ENCODE measurements at regions not wholly inside any gene's neighbourhood (a gene's known extent, or its start where the extent isn't known, plus 50 kb on each side); places are given as distances from the start of the nearest gene placed in this dataset.

DNA sequence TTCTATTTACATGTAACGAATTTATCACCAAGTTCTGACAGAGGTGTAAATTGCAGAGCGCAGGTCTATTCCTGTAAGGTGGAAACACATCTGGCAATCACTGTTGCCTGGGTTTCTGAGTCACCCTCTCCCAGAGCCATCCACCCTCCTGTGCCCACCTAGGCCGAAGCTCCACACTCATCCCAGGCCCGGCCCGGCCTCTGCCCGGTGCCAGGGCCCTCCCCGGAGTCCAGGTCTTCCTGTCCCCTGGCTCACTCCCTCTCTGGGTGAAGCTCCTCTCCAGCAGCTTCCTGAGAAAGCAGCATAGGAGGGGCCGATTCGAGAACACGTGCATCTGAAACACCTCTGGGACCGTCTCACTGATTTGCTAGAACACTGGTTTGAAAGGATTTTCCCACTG is 308.2 kb downstream of the SHANK2 start:
- H3K4me3 ChIP-seq (ENCODE audit: low read depth, low read length): no peak overlapping the region
- TF ChIP-seq, protein P1, sequence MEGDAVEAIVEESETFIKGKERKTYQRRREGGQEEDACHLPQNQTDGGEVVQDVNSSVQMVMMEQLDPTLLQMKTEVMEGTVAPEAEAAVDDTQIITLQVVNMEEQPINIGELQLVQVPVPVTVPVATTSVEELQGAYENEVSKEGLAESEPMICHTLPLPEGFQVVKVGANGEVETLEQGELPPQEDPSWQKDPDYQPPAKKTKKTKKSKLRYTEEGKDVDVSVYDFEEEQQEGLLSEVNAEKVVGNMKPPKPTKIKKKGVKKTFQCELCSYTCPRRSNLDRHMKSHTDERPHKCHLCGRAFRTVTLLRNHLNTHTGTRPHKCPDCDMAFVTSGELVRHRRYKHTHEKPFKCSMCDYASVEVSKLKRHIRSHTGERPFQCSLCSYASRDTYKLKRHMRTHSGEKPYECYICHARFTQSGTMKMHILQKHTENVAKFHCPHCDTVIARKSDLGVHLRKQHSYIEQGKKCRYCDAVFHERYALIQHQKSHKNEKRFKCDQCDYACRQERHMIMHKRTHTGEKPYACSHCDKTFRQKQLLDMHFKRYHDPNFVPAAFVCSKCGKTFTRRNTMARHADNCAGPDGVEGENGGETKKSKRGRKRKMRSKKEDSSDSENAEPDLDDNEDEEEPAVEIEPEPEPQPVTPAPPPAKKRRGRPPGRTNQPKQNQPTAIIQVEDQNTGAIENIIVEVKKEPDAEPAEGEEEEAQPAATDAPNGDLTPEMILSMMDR (IDR thresholded peaks at IDR 0.05; ENCODE audit: borderline replicate concordance, insufficient read depth, low read depth, low read length): no peak

DNA sequence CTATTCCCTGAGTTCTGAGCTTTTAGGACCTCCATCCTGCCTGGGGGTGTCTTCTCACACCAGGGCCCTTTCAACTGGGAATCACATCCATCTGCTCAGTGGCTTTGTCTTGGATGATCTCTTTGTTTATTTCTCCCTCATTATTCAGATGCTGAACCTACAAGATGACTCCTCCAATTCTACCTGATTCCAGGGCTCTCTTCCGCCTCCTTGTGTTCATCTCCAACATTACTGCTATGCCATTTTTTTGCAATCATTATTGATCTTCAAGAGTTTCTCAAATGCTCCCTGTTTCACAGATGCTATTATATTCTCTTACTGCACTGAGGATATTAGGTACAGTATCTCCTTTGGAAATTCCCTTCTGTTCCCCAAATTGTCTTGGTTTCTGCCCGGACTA is 307.7 kb downstream of the SHANK2 start:
- TF ChIP-seq, protein P1 (IDR thresholded peaks at IDR 0.05; ENCODE audit: borderline replicate concordance, insufficient read depth, low read depth, low read length): no peak
- no peak overlapping the region for H3K4me3 ChIP-seq (ENCODE audit: low read depth, low read length)

DNA sequence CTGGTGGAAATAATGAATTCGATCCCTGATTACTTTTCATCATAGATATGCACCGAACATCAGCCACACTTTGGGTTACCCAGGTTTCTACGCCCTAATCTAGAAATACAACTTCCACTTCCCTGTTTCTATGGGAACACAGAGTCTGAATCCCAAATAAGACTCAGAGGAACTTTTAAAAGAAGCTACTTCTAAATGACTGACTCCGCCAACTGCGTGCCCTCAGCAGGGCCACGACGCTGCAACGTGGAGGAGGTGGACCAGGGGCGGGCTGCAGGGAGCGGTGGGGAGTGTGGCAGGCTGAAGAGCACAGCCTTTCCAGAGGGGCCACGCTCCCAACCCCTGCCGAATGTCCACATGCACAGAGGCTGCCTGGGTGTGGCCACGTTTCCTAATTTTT is 304.0 kb downstream of the SHANK2 start:
- TF ChIP-seq, protein P1 (IDR thresholded peaks at IDR 0.05; ENCODE audit: borderline replicate concordance, insufficient read depth, low read depth, low read length): no peak
- no peak overlapping the region for H3K4me3 ChIP-seq (ENCODE audit: low read depth, low read length)

DNA sequence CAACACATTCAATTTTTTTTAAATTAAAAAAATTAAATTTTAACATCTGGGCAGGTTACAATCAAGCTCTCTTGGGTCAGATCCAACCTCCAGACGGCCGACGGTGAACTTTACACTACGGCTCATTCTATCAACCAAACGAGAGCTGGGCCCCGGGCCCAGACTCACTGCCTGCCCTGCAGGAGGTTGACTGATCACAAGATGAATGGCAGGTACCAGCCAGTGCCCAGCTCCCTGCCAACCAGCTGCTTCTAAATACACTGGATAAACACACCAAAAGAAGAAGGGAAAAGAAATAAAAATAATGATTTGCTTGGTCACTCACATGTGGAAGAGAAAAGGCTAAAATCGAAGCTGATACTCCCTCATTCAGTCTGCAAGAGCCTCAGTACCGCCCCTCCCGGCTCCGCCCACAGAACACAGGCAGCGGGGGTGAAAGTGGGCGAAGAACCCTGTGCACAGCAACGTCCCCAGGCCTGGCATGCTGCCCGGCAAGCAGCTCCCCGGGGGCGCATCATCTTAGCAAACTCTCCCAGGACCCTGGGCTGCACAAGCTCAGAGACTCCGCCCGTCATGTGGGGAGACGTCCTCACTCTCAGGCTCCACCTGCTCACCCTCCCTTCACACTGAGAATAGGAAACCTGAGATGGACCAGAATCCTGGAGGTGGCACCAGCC is 303.4 kb downstream of the SHANK2 start:
- TF ChIP-seq, protein P1 (IDR thresholded peaks at IDR 0.05; ENCODE audit: borderline replicate concordance, insufficient read depth, low read depth, low read length): no peak
- H3K4me3 ChIP-seq (ENCODE audit: low read depth, low read length): no peak overlapping the region

DNA sequence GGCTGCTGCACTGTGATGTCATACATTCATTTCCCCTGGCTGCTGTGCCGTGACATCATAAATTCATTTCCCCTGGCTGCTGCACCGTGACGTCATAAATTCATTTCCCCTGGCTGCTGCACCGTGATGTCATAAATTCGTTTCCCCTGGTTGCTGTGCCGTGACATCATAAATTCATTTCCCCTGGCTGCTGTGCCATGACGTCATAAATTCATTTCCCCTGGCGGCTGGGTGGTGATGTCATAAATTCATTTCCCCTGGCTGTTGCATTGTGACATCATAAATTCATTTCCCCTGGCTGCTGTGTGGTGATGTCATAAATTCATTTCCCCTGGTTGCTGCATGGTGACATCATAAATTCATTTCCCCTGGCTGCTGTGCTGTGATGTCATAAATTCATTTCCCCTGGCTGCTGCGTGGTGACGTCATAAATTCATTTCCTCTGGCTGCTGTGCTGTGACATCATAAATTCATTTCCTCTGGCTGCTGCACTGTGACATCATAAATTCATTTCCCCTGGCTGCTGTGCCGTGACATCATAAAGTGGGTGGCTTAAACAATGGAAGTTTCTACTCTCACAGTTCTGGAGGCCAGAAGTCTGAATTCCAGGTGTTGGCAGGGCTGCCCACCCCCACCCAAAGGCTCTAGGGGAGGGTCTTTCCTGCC is 301.1 kb downstream of the SHANK2 start:
- H3K4me3 ChIP-seq (ENCODE audit: low read depth, low read length): no peak overlapping the region
- TF ChIP-seq, protein P1 (IDR thresholded peaks at IDR 0.05; ENCODE audit: borderline replicate concordance, insufficient read depth, low read depth, low read length): no peak

DNA sequence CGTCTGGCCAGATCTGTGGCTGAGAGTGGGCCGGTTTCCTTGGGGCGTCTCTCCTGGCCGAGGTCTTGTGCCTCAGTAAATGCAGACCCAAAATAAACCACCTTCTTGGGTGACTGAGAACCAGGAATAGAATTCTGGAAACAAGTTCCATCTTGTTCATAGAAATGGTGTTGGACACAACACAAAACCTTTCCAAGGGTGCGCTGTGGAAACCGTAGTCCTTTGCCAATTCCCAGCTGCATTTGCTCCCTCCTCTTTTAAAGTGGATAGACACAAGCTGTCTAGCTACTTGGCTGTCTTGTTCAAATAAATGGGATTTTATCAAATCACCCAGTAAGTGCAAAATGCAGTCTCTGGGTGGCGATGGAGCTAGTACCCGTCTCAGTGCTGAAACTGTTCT is 300.2 kb downstream of the SHANK2 start:
- TF ChIP-seq, protein P1 (IDR thresholded peaks at IDR 0.05; ENCODE audit: borderline replicate concordance, insufficient read depth, low read depth, low read length): no peak
- H3K4me3 ChIP-seq (ENCODE audit: low read depth, low read length): no peak overlapping the region

DNA sequence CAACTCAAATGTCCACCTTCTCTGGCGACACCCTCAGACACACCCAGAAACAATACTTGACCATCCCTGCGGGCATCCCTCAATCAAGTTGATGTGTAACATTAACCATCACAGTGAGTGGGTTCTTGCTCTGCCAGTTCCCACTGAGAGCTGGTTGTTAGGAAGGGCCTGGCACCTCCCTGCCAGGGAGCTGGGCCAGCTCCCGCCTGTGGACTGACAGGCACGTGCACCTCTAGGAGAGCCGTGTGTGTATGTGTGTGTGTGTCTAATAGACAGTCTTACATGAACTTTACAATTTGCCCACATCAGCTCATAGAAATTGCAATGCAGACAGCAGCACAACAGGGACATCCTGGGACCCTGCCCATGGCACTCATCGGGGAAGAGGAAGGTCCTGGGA is 298.7 kb downstream of the SHANK2 start:
- TF ChIP-seq, protein P1 (IDR thresholded peaks at IDR 0.05; ENCODE audit: borderline replicate concordance, insufficient read depth, low read depth, low read length): no peak

More for the DNA sequence above, 298.7 kb downstream of the SHANK2 start:
- no peak overlapping the region for H3K4me3 ChIP-seq (ENCODE audit: low read depth, low read length)
